Smooth muscle cell (in vitro differentiated cells): ENCODE measurements at regions not wholly inside any gene's neighbourhood (a gene's known extent, or its start where the extent isn't known, plus 50 kb on each side); places are given as distances from the start of the nearest gene placed in this dataset.

Experiments used
- DNase-seq: peaks from one replicate; lab custom pipeline; 2025; ENCODE audit not compliant: unreplicated experiment; lab: John Stamatoyannopoulos, UW
- H2AFZ ChIP-seq: fragments of 200-600 bp; sonication (generic); 2 replicates; pipeline ENCODE4 v1.6.0; 2016; ENCODE audit warnings: antibody characterized with exemption, low read depth, mild to moderate bottlenecking
- H3F3A ChIP-seq: fragments of 200-600 bp; sonication (generic); 2 replicates; pipeline ENCODE4 v1.6.0; 2017; ENCODE audit warnings: antibody characterized with exemption, low read depth
- H3K27ac ChIP-seq: fragments of 200-600 bp; sonication (generic); 2 replicates; pipeline ENCODE4 v1.5.1; 2016; ENCODE audit warnings: low read depth, mild to moderate bottlenecking
- H3K27me3 ChIP-seq: fragments of 200-600 bp; sonication (generic); 2 replicates; pipeline ENCODE4 v1.6.1; 2016; ENCODE audit warnings: low read depth, mild to moderate bottlenecking
- H3K36me3 ChIP-seq: fragments of 200-600 bp; sonication (generic); 2 replicates; pipeline ENCODE4 v1.5.1; 2016; ENCODE audit warnings: low read depth
- H3K4me1 ChIP-seq: fragments of 200-600 bp; sonication (generic); 2 replicates; pipeline ENCODE4 v1.5.1; 2016; ENCODE audit warnings: low read depth
- H3K4me2 ChIP-seq: fragments of 200-600 bp; sonication (generic); 2 replicates; pipeline ENCODE4 v1.6.0; 2016; ENCODE audit warnings: mild to moderate bottlenecking
- H3K4me3 ChIP-seq: fragments of 200-600 bp; sonication (generic); 2 replicates; pipeline ENCODE4 v1.5.1; 2016; ENCODE audit warnings: mild to moderate bottlenecking
- H3K79me2 ChIP-seq: fragments of 200-600 bp; sonication (generic); 2 replicates; pipeline ENCODE4 v1.6.0; 2016; ENCODE audit warnings: low read depth, mild to moderate bottlenecking
- H3K9ac ChIP-seq: fragments of 200-600 bp; sonication (generic); 2 replicates; pipeline ENCODE4 v1.6.0; 2016; ENCODE audit warnings: low read depth
- H3K9me3 ChIP-seq: fragments of 200-600 bp; sonication (generic); replicated peaks from 2 replicates; pipeline ENCODE4 v1.5.1; 2016; ENCODE audit warnings: low read depth
- H4K20me1 ChIP-seq: fragments of 200-600 bp; sonication (generic); 2 replicates; pipeline ENCODE4 v1.6.0; 2016; ENCODE audit warnings: low read depth
- WGBS: methylation state at CpG from one replicate; pipeline ENCODE4 v1.1.7; 2016; ENCODE audit warnings: low lambda C conversion rate; 5-methylcytosine and 5-hydroxymethylcytosine counted together
- TF ChIP-seq, protein P1 (sequence below): fragments of 200-600 bp; sonication (generic); IDR thresholded peaks from 2 replicates; pipeline ENCODE4 v1.5.1; 2017; ENCODE audit warnings: borderline replicate concordance, mild to moderate bottlenecking, antibody characterized with exemption; ENCODE audit not compliant: insufficient read depth, poor library complexity, severe bottlenecking

DNA sequence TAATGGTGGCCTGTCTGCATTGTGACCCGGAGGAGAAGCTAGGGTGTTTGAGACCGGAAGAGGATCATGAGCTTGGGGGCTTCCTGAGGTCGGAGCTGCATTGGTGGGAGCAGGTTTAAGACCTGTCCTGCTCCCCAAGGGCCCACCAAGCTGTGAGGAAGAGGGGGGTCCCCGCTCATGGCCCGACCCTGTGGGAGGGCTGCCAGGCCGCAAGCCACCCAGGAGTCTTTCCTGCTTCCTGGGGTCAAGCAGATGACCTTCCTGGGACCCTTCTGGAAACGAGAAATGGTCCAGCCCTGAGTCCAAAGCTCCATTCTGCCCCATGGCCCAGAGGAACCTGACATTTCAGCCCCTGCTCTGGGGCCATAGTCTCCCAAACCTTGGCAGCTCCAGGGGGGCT lies 61.5 kb upstream of the RNU6ATAC start:
- H4K20me1 ChIP-seq = no peaks in the 10 kb centered on the region
- H3K79me2 ChIP-seq = no peaks in the 10 kb centered on the region
- H2AFZ ChIP-seq = no peak overlapping the region
- no peak overlapping the region for H3K9ac ChIP-seq
- no peaks in the 10 kb centered on the region for H3K4me1 ChIP-seq
- WGBS = 86% methylated on average over 7 of the region's 7 CpGs
- no peaks in the 10 kb centered on the region for H3K36me3 ChIP-seq
- H3K4me3 ChIP-seq = no peak overlapping the region
- TF ChIP-seq, protein P1, sequence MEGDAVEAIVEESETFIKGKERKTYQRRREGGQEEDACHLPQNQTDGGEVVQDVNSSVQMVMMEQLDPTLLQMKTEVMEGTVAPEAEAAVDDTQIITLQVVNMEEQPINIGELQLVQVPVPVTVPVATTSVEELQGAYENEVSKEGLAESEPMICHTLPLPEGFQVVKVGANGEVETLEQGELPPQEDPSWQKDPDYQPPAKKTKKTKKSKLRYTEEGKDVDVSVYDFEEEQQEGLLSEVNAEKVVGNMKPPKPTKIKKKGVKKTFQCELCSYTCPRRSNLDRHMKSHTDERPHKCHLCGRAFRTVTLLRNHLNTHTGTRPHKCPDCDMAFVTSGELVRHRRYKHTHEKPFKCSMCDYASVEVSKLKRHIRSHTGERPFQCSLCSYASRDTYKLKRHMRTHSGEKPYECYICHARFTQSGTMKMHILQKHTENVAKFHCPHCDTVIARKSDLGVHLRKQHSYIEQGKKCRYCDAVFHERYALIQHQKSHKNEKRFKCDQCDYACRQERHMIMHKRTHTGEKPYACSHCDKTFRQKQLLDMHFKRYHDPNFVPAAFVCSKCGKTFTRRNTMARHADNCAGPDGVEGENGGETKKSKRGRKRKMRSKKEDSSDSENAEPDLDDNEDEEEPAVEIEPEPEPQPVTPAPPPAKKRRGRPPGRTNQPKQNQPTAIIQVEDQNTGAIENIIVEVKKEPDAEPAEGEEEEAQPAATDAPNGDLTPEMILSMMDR = no peak
- peaks cover 3% of the 10 kb centered on the region for H3F3A ChIP-seq
- no peaks in the 10 kb centered on the region for H3K9me3 ChIP-seq
- H3K27ac ChIP-seq = no peak overlapping the region
- peak overlapping the region; percentile 44 for H3K4me2 ChIP-seq
- H3K27me3 ChIP-seq = no peaks in the 10 kb centered on the region
- no peak for DNase-seq

DNA sequence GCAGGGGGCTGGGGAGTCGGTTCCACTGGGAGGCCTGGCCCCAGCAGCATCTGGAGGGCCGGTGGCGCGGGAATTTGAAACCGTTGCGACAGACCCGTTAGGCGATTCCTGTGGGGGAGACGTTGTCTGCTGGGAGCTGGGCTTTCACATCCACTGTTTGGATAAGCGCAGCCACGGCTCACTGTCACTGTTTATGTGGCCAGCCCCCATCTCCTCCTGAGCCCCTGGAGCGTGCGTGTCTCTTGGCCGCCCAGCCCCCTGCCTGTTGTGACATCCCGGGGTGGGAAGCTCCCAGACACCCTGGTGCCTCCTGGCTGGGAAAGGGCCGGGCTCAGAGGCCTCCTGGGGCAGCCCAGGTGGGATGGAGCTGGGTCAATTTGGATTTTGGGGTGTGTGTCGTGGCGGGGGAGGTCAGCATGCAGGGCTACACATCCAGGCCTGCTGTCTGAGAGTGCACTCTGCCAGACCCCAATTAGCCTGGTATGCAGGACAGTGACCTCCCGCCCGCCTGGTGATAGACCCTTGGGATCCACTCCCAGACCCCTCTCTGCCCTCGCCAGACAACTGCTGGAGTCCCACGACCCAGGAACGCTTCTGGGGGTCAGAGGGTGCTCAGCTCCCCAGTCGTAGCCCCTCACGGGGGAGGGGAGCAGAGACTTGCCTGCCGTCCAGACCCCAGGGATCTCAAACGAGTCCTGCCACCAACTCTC lies 62.0 kb upstream of the RNU6ATAC start:
- Histone ChIP-seq H3K9me3 (no peaks in the 10 kb centered on the region), H2AFZ (no peak overlapping the region), H3K4me2 (peak overlapping the region; percentile 44), H3K4me1 (no peaks in the 10 kb centered on the region), H3K4me3 (no peak overlapping the region), H3K79me2 (no peaks in the 10 kb centered on the region), H3K9ac (no peak overlapping the region), H3K27ac (no peak overlapping the region), H3K36me3 (no peaks in the 10 kb centered on the region), H3K27me3 (no peaks in the 10 kb centered on the region), H4K20me1 (no peaks in the 10 kb centered on the region), H3F3A (peaks cover 3% of the 10 kb centered on the region)
- WGBS = 49% methylated on average over 27 of the region's 27 CpGs
- TF ChIP-seq, protein P1 = no peak
- DNase-seq = peak; percentile 47

DNA sequence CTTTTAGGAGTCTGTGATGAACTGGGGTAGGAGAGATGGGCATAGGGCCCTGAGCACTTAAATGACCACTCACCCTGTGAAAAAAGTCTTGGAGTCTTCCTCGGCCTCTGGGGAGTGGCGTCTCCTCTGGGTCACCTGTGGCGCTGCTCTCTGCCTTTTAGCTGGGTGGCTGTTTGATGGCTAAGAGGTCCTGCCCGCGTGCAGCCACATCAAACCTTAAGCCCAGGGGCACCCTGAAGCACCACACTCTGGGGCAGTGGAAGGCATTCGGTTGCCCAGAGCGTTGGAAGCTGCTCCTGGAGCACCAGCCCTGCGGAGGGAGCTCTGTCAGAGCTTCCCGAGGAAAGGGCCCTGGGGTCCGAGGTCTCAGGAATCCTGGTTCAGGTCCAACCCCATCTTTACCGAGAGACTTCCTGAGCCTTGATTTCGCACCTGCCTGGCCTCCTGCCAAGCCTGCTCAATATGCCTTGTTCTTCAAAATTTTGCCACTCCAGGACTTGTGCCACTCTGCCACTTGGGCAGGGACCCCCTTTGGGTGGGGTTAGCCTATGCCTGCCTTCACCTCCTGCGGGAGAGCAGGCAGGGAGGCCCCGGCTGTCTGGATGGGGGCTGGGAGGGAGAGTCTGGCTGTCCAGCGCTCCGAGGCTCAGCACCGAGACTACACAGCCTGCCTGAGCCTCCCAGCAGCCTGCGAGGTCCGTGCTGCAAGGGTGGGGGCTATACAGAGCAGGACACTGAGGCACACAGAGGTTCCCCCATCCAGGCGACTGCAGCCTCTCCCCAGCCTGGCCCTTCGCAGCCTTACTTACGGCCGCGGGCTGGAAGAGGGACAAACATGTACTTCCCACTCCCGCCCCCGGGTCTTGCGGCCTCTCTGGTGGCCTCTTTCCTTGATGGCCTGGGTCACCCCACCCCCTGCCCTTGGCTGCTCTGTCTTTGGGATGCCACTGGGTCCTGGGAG lies 63.4 kb upstream of the RNU6ATAC start:
- Histone ChIP-seq H3K9me3 (no peaks in the 10 kb centered on the region), H3F3A (peaks cover 3% of the 10 kb centered on the region), H3K36me3 (no peaks in the 10 kb centered on the region), H3K79me2 (no peaks in the 10 kb centered on the region), H3K9ac (no peak overlapping the region), H2AFZ (no peak overlapping the region), H3K27me3 (no peaks in the 10 kb centered on the region), H3K4me2 (peak overlapping the region; percentile 51), H4K20me1 (no peaks in the 10 kb centered on the region), H3K27ac (no peak overlapping the region), H3K4me3 (no peak overlapping the region), H3K4me1 (no peaks in the 10 kb centered on the region)
- DNase-seq = no peak
- TF ChIP-seq, protein P1 = no peak
- WGBS = 65% methylated on average over 27 of the region's 27 CpGs
